SK-N-SH treated with all-trans-retinoic acid at 6 μM for 48 hours (cell line): ENCODE measurements at regions not wholly inside any gene's neighbourhood (a gene's known extent, or its start where the extent isn't known, plus 50 kb on each side); places are given as distances from the start of the nearest gene placed in this dataset.
A peak's percentile ranks its signal among the peaks of the same experiment; 100 is the strongest.

Experiments
- ATAC-seq: fragments of 200-7000 bp; cut with Tn5 transposase; 3 replicates; pipeline ENCODE4 v1.9.1; 2020; ENCODE audit warnings: mild to moderate bottlenecking, moderate library complexity
- BACH2 ChIP-seq: fragments of 250-450 bp; sonication (Bioruptor Pico); IDR thresholded peaks from 2 replicates; pipeline ENCODE4 v1.9.0; 2021; ENCODE audit warnings: mild to moderate bottlenecking, borderline replicate concordance
- CSDC2 ChIP-seq: fragments of 250-450 bp; sonication (Bioruptor Pico); IDR thresholded peaks from 2 replicates; pipeline ENCODE4 v1.5.0; 2020; ENCODE audit warnings: mild to moderate bottlenecking, moderate library complexity
- GLIS3 ChIP-seq: fragments of 250-450 bp; sonication (Bioruptor Pico); IDR thresholded peaks from 2 replicates; pipeline ENCODE4 v1.5.0; 2020; ENCODE audit warnings: mild to moderate bottlenecking, moderate library complexity
- ISL1 ChIP-seq: fragments of 250-450 bp; sonication (Bioruptor Pico); IDR thresholded peaks from 2 replicates; pipeline ENCODE4 v2.1.2; 2022; ENCODE audit warnings: mild to moderate bottlenecking, moderate library complexity
- OSR1 ChIP-seq: fragments of 250-450 bp; sonication (Bioruptor Pico); IDR thresholded peaks from 2 replicates; pipeline ENCODE4 v1.8.0; 2022; ENCODE audit warnings: moderate library complexity, mild to moderate bottlenecking, inconsistent platforms
- PPARA ChIP-seq: fragments of 250-450 bp; sonication (Bioruptor Pico); IDR thresholded peaks from 2 replicates; pipeline ENCODE4 v1.5.0; 2020; ENCODE audit warnings: mild to moderate bottlenecking, borderline replicate concordance
- RARB ChIP-seq: fragments of 250-450 bp; sonication (Bioruptor Pico); IDR thresholded peaks from 2 replicates; pipeline ENCODE4 v1.8.0; 2021; ENCODE audit warnings: mild to moderate bottlenecking, moderate library complexity
- SNAI2 ChIP-seq: fragments of 250-450 bp; sonication (Bioruptor Pico); IDR thresholded peaks from 2 replicates; pipeline ENCODE4 v1.5.0; 2020; ENCODE audit warnings: mild to moderate bottlenecking, moderate library complexity
- TCF4 ChIP-seq: fragments of 250-450 bp; sonication (Bioruptor Pico); IDR thresholded peaks from 2 replicates; pipeline ENCODE4 v1.8.0; 2021; ENCODE audit warnings: mild to moderate bottlenecking, moderate library complexity, borderline replicate concordance
- TOX ChIP-seq: fragments of 250-450 bp; sonication (Bioruptor Pico); IDR thresholded peaks from 2 replicates; pipeline ENCODE4 v1.8.0; 2021; ENCODE audit warnings: mild to moderate bottlenecking, moderate library complexity, borderline replicate concordance
- ZC3H10 ChIP-seq: fragments of 250-450 bp; sonication (Bioruptor Pico); IDR thresholded peaks from 2 replicates; pipeline ENCODE4 v1.5.1; 2021; ENCODE audit warnings: mild to moderate bottlenecking, moderate library complexity
- ZFP3 ChIP-seq: fragments of 250-450 bp; sonication (Bioruptor Pico); IDR thresholded peaks from 2 replicates; pipeline ENCODE4 v1.5.0; 2020; ENCODE audit warnings: mild to moderate bottlenecking, moderate library complexity
- ZFP30 ChIP-seq: fragments of 450-650 bp; formaldehyde crosslinking; IDR thresholded peaks from 2 replicates; pipeline ENCODE4 v1.5.0; 2022; ENCODE audit warnings: mild to moderate bottlenecking, moderate library complexity
- ZNF565 ChIP-seq: fragments of 450-650 bp; formaldehyde crosslinking; conservative IDR thresholded peaks from 2 replicates; pipeline ENCODE4 v1.5.0; 2020; ENCODE audit warnings: low read depth, mild to moderate bottlenecking, moderate library complexity
- ZNF70 ChIP-seq: fragments of 450-650 bp; formaldehyde crosslinking; IDR thresholded peaks from 2 replicates; pipeline ENCODE4 v1.5.0; 2020; ENCODE audit warnings: mild to moderate bottlenecking, moderate library complexity
- ZNF8 ChIP-seq: fragments of 450-650 bp; formaldehyde crosslinking; IDR thresholded peaks from 2 replicates; pipeline ENCODE4 v1.5.0; 2020; ENCODE audit warnings: mild to moderate bottlenecking, moderate library complexity
- TF ChIP-seq, protein P1 (sequence below): fragments of 250-450 bp; sonication (Bioruptor Pico); IDR thresholded peaks from 2 replicates; pipeline ENCODE4 v1.8.0; 2020; ENCODE audit warnings: mild to moderate bottlenecking, moderate library complexity, borderline replicate concordance
- TF ChIP-seq, protein P2 (sequence below): fragments of 250-450 bp; sonication (Bioruptor Pico); IDR thresholded peaks from 2 replicates; pipeline ENCODE4 v1.5.1; 2021; ENCODE audit warnings: mild to moderate bottlenecking, moderate library complexity
- TF ChIP-seq, protein P3 (sequence below): fragments of 250-450 bp; sonication (Bioruptor Pico); IDR thresholded peaks from 2 replicates; pipeline ENCODE4 v1.5.0; 2020; ENCODE audit warnings: mild to moderate bottlenecking, moderate library complexity

DNA sequence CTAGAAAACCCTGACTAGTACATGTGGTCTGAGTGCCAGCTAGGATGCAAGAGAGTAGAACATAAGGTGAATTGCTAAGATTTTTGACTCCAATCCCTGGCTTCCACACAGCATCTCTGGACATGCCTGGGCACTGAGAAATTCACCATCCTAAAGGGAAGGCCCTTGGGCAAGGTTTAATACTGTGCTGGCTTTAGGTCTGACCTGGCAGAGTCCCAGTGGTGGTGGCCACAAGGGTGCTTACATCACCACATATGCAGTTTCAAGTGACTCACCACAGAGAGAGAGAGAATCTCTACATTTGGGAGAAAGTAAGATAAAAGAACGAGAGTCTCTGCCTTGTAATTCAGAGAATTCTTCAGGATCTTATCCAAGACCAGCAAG is 661.6 kb upstream of the C9orf72 start:
- TF ChIP-seq GLIS3 (no peak), ZNF565 (CRISPR knock-in tag) (no peak), ZFP3 (no peak), OSR1 (CRISPR knock-in tag) (no peak), ZNF70 (CRISPR knock-in tag) (no peak), BACH2 (CRISPR knock-in tag) (no peak), CSDC2 (CRISPR knock-in tag) (no peak), PPARA (CRISPR knock-in tag) (no peak)
- TF ChIP-seq, protein P1, sequence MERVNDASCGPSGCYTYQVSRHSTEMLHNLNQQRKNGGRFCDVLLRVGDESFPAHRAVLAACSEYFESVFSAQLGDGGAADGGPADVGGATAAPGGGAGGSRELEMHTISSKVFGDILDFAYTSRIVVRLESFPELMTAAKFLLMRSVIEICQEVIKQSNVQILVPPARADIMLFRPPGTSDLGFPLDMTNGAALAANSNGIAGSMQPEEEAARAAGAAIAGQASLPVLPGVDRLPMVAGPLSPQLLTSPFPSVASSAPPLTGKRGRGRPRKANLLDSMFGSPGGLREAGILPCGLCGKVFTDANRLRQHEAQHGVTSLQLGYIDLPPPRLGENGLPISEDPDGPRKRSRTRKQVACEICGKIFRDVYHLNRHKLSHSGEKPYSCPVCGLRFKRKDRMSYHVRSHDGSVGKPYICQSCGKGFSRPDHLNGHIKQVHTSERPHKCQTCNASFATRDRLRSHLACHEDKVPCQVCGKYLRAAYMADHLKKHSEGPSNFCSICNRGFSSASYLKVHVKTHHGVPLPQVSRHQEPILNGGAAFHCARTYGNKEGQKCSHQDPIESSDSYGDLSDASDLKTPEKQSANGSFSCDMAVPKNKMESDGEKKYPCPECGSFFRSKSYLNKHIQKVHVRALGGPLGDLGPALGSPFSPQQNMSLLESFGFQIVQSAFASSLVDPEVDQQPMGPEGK (CRISPR knock-in tag) = no peak
- peak; percentile 93 for ATAC-seq

DNA sequence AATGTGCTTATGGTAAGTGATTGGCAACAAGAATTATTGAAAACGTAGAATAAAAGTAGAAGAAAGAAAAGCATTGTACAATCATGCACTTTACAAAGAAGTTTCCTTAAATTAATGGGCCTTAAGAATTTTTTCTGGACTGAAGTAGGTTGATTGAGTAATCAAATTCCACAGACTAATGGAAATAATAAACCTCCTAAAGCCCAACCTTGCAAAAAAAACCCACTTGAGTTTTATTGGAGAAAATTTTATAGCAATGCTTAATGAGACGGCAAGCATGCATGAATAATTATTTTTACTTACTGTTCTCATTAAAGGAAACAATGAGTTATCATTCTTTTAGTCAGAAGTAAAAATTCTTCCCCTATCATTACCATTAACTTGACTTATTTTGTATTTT is 676.1 kb upstream of the C9orf72 start:
- no peak for TF ChIP-seq TOX
- TF ChIP-seq, protein P1 (CRISPR knock-in tag) = no peak
- TF ChIP-seq ZFP30 = no peak
- TF ChIP-seq TCF4 (CRISPR knock-in tag) = no peak
- TF ChIP-seq, protein P2, sequence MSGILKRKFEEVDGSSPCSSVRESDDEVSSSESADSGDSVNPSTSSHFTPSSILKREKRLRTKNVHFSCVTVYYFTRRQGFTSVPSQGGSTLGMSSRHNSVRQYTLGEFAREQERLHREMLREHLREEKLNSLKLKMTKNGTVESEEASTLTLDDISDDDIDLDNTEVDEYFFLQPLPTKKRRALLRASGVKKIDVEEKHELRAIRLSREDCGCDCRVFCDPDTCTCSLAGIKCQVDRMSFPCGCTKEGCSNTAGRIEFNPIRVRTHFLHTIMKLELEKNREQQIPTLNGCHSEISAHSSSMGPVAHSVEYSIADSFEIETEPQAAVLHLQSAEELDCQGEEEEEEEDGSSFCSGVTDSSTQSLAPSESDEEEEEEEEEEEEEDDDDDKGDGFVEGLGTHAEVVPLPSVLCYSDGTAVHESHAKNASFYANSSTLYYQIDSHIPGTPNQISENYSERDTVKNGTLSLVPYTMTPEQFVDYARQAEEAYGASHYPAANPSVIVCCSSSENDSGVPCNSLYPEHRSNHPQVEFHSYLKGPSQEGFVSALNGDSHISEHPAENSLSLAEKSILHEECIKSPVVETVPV = no peak
- no peak for TF ChIP-seq GLIS3
- no peak for TF ChIP-seq ZNF565 (CRISPR knock-in tag)
- no peak for ATAC-seq

DNA sequence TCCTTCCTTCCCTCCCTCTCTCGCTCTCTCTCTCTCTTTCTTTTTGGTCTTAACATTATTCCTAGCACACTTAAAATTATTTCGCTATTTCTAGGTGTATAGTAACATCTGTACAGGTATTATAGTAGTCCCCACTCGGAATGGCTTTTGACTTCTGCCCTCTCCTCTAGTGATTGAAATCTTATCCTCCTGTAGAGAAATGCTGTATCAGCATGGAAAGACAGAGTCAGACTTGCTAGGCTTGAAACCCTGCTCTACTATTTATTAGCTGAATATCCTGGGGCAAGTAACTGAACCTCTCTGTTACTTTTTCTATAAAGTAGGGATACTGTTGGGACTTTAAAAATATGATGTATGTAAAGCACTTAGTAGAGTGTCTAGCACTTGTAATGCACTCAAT is 681.9 kb upstream of the C9orf72 start:
- TF ChIP-seq BACH2 (CRISPR knock-in tag) = no peak
- TF ChIP-seq RARB (CRISPR knock-in tag) = no peak
- no peak for TF ChIP-seq TCF4 (CRISPR knock-in tag)
- no peak for TF ChIP-seq OSR1 (CRISPR knock-in tag)
- TF ChIP-seq ZC3H10 (CRISPR knock-in tag) = no peak

DNA sequence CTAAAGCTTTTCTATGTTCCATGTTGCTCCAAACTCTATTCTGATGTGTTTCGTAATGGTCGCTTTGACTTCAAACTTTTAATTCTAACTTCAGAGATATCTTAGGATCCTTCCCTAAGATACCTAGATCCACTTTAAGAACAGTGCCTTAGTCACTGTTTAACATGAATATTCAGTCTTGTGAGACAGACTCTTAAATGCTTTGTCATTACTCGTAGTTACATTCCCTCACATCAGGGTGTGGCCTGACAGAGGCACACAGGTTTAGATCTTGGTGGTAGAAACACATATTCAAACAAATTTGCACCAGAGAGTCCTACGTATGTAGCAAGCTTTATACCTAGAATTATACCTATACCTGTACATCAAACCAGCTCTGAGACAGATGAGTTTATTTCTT is 687.0 kb upstream of the C9orf72 start:
- no peak for ATAC-seq

More for the DNA sequence above, 681.9 kb upstream of the C9orf72 start:
- ATAC-seq = no peak

DNA sequence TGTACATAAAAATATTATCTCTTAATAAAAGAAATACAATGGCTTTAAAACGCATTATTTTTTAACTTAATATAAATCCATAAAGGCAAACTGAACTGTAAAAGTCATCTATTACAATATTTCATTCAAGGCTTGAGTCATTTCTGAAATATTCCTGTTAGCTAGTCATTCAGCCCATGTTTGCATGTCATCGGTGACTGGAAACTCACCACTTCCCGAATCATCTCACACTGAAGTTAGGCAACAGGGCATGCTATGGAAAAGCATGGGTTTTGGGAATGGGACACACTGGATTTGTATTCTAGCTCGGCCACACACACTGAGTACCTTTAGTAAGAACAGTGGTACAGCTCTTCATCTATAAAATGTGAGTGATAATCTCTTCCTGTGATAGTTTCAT is 691.1 kb upstream of the C9orf72 start:
- peak; percentile 65 for ATAC-seq
- TF ChIP-seq, protein P2 = no peak
- TF ChIP-seq RARB (CRISPR knock-in tag) = no peak
- TF ChIP-seq ZNF8 = no peak
- TF ChIP-seq BACH2 (CRISPR knock-in tag) = no peak
- no peak for TF ChIP-seq TOX
- TF ChIP-seq SNAI2 (CRISPR knock-in tag) = no peak
- TF ChIP-seq TCF4 (CRISPR knock-in tag) = no peak
- TF ChIP-seq, protein P3, sequence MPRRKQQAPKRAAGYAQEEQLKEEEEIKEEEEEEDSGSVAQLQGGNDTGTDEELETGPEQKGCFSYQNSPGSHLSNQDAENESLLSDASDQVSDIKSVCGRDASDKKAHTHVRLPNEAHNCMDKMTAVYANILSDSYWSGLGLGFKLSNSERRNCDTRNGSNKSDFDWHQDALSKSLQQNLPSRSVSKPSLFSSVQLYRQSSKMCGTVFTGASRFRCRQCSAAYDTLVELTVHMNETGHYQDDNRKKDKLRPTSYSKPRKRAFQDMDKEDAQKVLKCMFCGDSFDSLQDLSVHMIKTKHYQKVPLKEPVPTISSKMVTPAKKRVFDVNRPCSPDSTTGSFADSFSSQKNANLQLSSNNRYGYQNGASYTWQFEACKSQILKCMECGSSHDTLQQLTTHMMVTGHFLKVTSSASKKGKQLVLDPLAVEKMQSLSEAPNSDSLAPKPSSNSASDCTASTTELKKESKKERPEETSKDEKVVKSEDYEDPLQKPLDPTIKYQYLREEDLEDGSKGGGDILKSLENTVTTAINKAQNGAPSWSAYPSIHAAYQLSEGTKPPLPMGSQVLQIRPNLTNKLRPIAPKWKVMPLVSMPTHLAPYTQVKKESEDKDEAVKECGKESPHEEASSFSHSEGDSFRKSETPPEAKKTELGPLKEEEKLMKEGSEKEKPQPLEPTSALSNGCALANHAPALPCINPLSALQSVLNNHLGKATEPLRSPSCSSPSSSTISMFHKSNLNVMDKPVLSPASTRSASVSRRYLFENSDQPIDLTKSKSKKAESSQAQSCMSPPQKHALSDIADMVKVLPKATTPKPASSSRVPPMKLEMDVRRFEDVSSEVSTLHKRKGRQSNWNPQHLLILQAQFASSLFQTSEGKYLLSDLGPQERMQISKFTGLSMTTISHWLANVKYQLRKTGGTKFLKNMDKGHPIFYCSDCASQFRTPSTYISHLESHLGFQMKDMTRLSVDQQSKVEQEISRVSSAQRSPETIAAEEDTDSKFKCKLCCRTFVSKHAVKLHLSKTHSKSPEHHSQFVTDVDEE (CRISPR knock-in tag) = no peak
- peak; percentile 39; the same call in 1 of the 2 replicates for TF ChIP-seq ISL1 (CRISPR knock-in tag)

More for the DNA sequence above, 687.0 kb upstream of the C9orf72 start:
- no peak for TF ChIP-seq ZFP30
- TF ChIP-seq, all 23 proteins: peak for 0
